ENCODE measurements at regions not wholly inside any gene's neighbourhood (a gene's known extent, or its start where the extent isn't known, plus 50 kb on each side); places are given as distances from the start of the nearest gene placed in this dataset.
A peak's percentile ranks its signal among the peaks of the same experiment; 100 is the strongest.

DNA sequence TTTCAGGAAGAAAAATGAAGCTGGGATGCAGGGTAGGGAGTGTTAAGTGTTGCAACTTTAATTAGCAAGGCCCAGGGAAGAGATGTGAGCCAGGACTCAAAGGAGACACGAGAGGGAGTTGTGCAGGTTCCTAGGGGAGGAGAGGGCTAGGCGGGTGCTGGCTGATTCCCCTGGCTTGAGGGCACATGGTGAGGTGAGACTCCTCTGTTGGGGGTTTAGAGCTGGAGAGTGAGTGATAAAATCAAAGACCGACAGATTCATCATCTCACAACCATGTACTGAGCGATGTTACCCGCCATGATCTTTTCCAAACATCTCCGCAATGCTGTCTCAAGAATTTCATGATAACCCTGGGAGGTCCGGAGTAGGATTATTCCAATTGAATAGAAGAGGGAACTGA is 161.8 kb upstream of the CSF3R start:
- Mint-ChIP-seq H3K27ac (no peak overlapping the region), H3K4me3 (no peak overlapping the region), H3K9me3 (no peaks in the 10 kb centered on the region), H3K36me3 (ENCODE audit: low read depth) (no peaks in the 10 kb centered on the region), H3K27me3 (ENCODE audit: insufficient read depth) (peaks cover under 1% of the 10 kb centered on the region), H3K4me1 (peaks cover 26% of the 10 kb centered on the region)
- Histone ChIP-seq H3K4me3 (ENCODE audit: low read length) (no peak overlapping the region), H3K36me3 (ENCODE audit: control insufficient read depth, insufficient read depth, low read length) (no peaks in the 10 kb centered on the region), H3K27me3 (ENCODE audit: control insufficient read depth, insufficient read depth, low read length, poor library complexity, severe bottlenecking) (no peaks in the 10 kb centered on the region), H3K27ac (ENCODE audit: low read depth, low read length) (no peak overlapping the region), H3K4me1 (ENCODE audit: control insufficient read depth, insufficient read depth, low read length) (peaks cover 14% of the 10 kb centered on the region), H3K9ac (ENCODE audit: extremely low read depth, low read length, poor library complexity, severe bottlenecking) (no peak overlapping the region), H3K9me3 (ENCODE audit: control insufficient read depth, low read length) (no peaks in the 10 kb centered on the region)
- TF ChIP-seq, protein P1, sequence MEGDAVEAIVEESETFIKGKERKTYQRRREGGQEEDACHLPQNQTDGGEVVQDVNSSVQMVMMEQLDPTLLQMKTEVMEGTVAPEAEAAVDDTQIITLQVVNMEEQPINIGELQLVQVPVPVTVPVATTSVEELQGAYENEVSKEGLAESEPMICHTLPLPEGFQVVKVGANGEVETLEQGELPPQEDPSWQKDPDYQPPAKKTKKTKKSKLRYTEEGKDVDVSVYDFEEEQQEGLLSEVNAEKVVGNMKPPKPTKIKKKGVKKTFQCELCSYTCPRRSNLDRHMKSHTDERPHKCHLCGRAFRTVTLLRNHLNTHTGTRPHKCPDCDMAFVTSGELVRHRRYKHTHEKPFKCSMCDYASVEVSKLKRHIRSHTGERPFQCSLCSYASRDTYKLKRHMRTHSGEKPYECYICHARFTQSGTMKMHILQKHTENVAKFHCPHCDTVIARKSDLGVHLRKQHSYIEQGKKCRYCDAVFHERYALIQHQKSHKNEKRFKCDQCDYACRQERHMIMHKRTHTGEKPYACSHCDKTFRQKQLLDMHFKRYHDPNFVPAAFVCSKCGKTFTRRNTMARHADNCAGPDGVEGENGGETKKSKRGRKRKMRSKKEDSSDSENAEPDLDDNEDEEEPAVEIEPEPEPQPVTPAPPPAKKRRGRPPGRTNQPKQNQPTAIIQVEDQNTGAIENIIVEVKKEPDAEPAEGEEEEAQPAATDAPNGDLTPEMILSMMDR (conservative IDR thresholded peaks at IDR 0.05), result no peak
- 93 to 97% methylated on average over 4 to 7 of the region's 7 CpGs for WGBS, 2 experiments (ENCODE audit: insufficient coverage in 1 of 2, insufficient read length in 1 of 2)
- no peak for DNase-seq

DNA sequence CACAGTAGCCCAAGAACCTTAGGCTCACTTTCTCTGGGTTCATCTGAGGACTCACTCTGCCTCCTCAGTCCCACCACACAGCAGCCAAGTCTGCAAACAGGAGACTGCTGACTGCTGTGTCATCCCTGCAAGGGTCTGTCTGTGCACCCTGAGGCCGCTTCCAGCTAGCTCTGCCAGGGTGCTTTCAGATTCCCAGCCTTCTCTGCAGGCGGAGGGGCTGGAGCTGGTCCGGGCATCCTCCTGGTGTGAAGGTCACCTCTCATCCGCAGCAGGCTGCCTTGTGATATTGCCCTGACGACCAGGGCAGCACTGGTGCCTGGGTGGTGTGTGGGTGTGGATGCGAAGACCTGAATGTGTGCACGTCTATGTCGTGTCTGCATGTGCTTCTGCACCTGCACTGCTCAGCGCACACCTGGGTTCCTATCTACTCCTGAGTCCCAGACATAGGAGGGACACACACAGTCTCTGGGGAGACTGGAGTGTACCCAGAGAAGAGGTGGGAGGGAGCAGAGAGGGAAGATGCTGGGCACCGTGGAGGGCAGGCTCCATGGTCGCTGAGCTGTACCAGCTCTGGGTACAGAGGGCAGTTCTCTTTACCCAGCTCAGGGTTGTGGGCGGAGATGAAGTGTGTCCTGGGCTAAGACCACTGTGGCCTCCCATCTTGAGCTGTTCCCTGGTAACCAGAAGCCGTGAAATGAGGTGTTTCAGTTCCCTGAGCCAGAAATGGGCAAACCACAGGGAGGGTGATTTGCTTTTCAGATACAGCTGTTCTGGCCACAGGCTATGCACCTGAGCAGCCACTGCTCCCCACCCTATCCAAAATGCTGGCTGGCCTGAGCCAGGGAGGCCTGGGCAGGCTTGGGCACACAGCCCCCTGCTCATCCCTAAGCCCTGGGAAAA is 160.9 kb upstream of the CSF3R start:
- no peak overlapping the region for H3K4me3 ChIP-seq (ENCODE audit: low read length)
- peaks cover 26% of the 10 kb centered on the region for H3K4me1 Mint-ChIP-seq

DNA sequence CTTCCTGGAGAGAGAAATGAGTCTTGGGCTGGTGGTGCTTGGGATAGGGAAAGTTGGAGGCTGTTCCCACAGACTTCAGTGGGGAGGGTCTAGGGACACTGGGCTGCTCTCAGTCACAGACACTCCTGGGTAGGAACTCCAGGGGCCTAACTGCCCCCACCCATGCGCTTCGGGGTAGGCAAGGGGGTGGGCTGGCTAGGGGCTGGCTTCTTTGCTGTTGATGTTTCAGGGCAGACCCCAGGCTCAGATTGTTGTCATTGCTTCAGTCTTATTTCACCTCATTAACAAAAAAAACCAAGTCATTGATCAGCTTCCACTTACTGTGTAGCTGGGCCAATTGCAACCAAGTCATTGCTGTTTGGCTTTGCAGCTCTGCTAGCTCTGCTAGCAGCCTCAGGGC is 160.1 kb upstream of the CSF3R start:
- no peak overlapping the region for H3K9ac ChIP-seq (ENCODE audit: extremely low read depth, low read length, poor library complexity, severe bottlenecking)
- no peak overlapping the region for H3K27ac ChIP-seq (ENCODE audit: low read depth, low read length)
- H3K36me3 Mint-ChIP-seq (ENCODE audit: low read depth), result no peaks in the 10 kb centered on the region
- H3K4me3 ChIP-seq (ENCODE audit: low read length), result no peak overlapping the region
- H3K4me3 Mint-ChIP-seq, result no peak overlapping the region
- TF ChIP-seq, protein P1 (conservative IDR thresholded peaks at IDR 0.05), result no peak
- peak overlapping the region; percentile 44 for H3K27ac Mint-ChIP-seq
- DNase-seq, result no peak
- H3K4me1 Mint-ChIP-seq, result peaks cover 22% of the 10 kb centered on the region
- 88 to 100% methylated on average over 1 to 2 of the region's 2 CpGs for WGBS, 2 experiments (ENCODE audit: insufficient coverage in 1 of 2, insufficient read length in 1 of 2)
- no peaks in the 10 kb centered on the region for H3K9me3 ChIP-seq (ENCODE audit: control insufficient read depth, low read length)
- H3K36me3 ChIP-seq (ENCODE audit: control insufficient read depth, insufficient read depth, low read length), result no peaks in the 10 kb centered on the region
- H3K27me3 ChIP-seq (ENCODE audit: control insufficient read depth, insufficient read depth, low read length, poor library complexity, severe bottlenecking), result no peaks in the 10 kb centered on the region
- H3K4me1 ChIP-seq (ENCODE audit: control insufficient read depth, insufficient read depth, low read length), result peaks cover 13% of the 10 kb centered on the region
- H3K27me3 Mint-ChIP-seq (ENCODE audit: insufficient read depth), result peaks cover 3% of the 10 kb centered on the region
- H3K9me3 Mint-ChIP-seq, result no peaks in the 10 kb centered on the region

More for the DNA sequence above, 160.9 kb upstream of the CSF3R start:
- H3K27ac ChIP-seq (ENCODE audit: low read depth, low read length), result no peak overlapping the region
- DNase-seq, result no peak
- Mint-ChIP-seq H3K27ac (no peak overlapping the region), H3K36me3 (ENCODE audit: low read depth) (no peaks in the 10 kb centered on the region), H3K27me3 (ENCODE audit: insufficient read depth) (no peaks in the 10 kb centered on the region), H3K9me3 (no peaks in the 10 kb centered on the region), H3K4me3 (no peak overlapping the region)
- no peaks in the 10 kb centered on the region for H3K9me3 ChIP-seq (ENCODE audit: control insufficient read depth, low read length)
- 93 to 98% methylated on average over 5 to 13 of the region's 13 CpGs for WGBS, 2 experiments (ENCODE audit: insufficient coverage in 1 of 2, insufficient read length in 1 of 2)
- TF ChIP-seq, protein P1 (conservative IDR thresholded peaks at IDR 0.05), result no peak
- no peak overlapping the region for H3K9ac ChIP-seq (ENCODE audit: extremely low read depth, low read length, poor library complexity, severe bottlenecking)
- no peaks in the 10 kb centered on the region for H3K36me3 ChIP-seq (ENCODE audit: control insufficient read depth, insufficient read depth, low read length)
- H3K27me3 ChIP-seq (ENCODE audit: control insufficient read depth, insufficient read depth, low read length, poor library complexity, severe bottlenecking), result no peaks in the 10 kb centered on the region
- peaks cover 14% of the 10 kb centered on the region for H3K4me1 ChIP-seq (ENCODE audit: control insufficient read depth, insufficient read depth, low read length)

Data from endodermal cell (in vitro differentiated cells).